HEK293 (cell line): ENCODE measurements at regions not wholly inside any gene's neighbourhood (a gene's known extent, or its start where the extent isn't known, plus 50 kb on each side); places are given as distances from the start of the nearest gene placed in this dataset.

Experiments used
- CTCF ChIP-seq: fragments of 450-650 bp; formaldehyde crosslinking; IDR thresholded peaks from 2 replicates; pipeline ENCODE4 v1.5.1; 2016; ENCODE audit warnings: missing biosample characterization, missing genetic modification characterization
- ZNF138 ChIP-seq: fragments of 450-650 bp; formaldehyde crosslinking; IDR thresholded peaks from 2 replicates; pipeline ENCODE4 v1.5.1; 2016; ENCODE audit warnings: missing biosample characterization, missing genetic modification characterization, borderline replicate concordance
- ZNF214 ChIP-seq: fragments of 450-650 bp; formaldehyde crosslinking; IDR thresholded peaks from 2 replicates; pipeline ENCODE4 v1.5.1; 2017; ENCODE audit warnings: missing biosample characterization, mild to moderate bottlenecking, missing genetic modification characterization, borderline replicate concordance
- ZNF24 ChIP-seq: fragments of 450-650 bp; formaldehyde crosslinking; IDR thresholded peaks from 2 replicates; pipeline ENCODE4 v1.5.1; 2016; ENCODE audit warnings: missing biosample characterization, missing genetic modification characterization
- ZNF324 ChIP-seq: fragments of 450-650 bp; formaldehyde crosslinking; IDR thresholded peaks from 2 replicates; pipeline ENCODE4 v1.5.1; 2016; ENCODE audit warnings: missing biosample characterization, missing genetic modification characterization
- ZNF354C ChIP-seq: fragments of 450-650 bp; formaldehyde crosslinking; IDR thresholded peaks from 2 replicates; pipeline ENCODE4 v1.5.1; 2016; ENCODE audit warnings: missing biosample characterization, missing genetic modification characterization, low read depth, borderline replicate concordance
- ZNF514 ChIP-seq: fragments of 450-650 bp; formaldehyde crosslinking; IDR thresholded peaks from 2 replicates; pipeline ENCODE4 v1.5.1; 2016; ENCODE audit warnings: missing biosample characterization, missing genetic modification characterization
- ZNF692 ChIP-seq: fragments of 450-650 bp; formaldehyde crosslinking; IDR thresholded peaks from 2 replicates; pipeline ENCODE4 v1.5.1; 2016; ENCODE audit warnings: missing biosample characterization, missing genetic modification characterization
- TF ChIP-seq, protein P1 (sequence below): fragments of 450-650 bp; formaldehyde crosslinking; optimal IDR thresholded peaks from 2 replicates; pipeline ENCODE3; 2016; ENCODE audit warnings: missing biosample characterization, mild to moderate bottlenecking, missing genetic modification characterization

DNA sequence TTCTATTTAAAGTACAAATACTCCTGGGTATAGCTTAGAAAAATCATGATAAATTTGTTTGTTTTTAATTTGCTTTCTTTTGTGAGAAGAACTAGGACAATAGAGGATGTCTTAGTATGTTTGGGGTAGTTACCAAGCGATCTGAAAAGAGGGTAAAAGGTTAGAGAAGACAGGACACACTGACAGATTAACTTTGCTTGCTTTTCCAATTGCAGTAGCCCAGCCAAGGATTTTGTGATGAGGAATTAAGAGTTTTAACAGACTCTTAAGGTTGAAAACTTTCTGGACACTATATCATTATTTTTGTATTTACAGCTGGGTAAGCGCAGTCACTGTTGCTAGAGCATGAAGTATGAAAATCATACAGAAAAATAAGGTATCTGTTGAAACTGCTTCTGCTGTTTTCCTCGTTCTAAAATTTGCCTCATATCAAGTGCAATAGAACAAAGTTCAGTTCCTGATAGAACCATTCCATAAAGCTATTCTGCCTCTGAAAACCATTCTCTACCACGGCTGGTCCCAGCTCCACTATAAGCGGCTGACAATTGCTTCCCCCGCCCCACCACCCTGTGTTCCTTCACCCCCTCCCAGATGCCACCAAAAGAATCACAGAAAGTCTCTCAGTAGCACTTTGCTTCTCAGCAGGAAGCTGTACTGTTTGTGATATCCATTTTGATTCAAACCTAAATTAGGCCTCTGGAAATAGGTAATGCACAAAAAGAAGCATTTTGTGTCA, 413.4 kb downstream of the BCAT1 start:
- TF ChIP-seq ZNF214 (tag by site-specific recombination) (no peak), CTCF (tag by site-specific recombination) (no peak), ZNF354C (no peak), ZNF692 (tag by site-specific recombination) (no peak), ZNF138 (tag by site-specific recombination) (no peak), ZNF324 (tag by site-specific recombination) (no peak), ZNF514 (no peak), ZNF24 (tag by site-specific recombination) (no peak)
- TF ChIP-seq, protein P1, sequence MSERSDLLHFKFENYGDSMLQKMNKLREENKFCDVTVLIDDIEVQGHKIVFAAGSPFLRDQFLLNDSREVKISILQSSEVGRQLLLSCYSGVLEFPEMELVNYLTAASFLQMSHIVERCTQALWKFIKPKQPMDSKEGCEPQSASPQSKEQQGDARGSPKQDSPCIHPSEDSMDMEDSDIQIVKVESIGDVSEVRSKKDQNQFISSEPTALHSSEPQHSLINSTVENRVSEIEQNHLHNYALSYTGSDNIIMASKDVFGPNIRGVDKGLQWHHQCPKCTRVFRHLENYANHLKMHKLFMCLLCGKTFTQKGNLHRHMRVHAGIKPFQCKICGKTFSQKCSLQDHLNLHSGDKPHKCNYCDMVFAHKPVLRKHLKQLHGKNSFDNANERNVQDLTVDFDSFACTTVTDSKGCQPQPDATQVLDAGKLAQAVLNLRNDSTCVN: no peak
